ENCODE measurements at regions not wholly inside any gene's neighbourhood (a gene's known extent, or its start where the extent isn't known, plus 50 kb on each side); places are given as distances from the start of the nearest gene placed in this dataset.

DNA sequence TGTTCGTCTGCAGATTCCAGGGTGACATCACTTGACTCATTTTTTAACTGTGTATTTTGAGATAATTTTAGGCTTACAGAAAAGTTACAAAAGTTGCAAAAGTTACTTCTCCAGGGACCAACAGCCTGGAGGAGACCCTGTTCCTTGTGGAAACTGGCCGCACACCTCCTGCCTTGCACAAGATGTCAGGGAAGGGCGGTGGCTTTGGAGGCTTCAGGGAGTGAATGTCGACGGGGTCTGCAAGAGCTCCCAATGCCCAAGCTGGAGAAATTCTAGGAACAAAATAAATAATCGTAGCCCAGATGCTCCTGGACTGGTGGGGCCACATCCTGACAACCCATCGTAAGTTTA lies 62.2 kb upstream of the FAM20C start:
- no TSS peak for BruUV-seq (replicated peaks)
- TF ChIP-seq CTCF (IDR thresholded peaks at IDR 0.05; ENCODE audit: insufficient read depth in 1 of 2, low read depth in 1 of 2, low read length in 1 of 2, severe bottlenecking in 1 of 2, unreplicated experiment in 1 of 2) = no peak
- ChIA-PET POLR2A (no interaction called here), CTCF (no interaction called here)
- H3K9me3 ChIP-seq = no peaks in the 10 kb centered on the region
- DNase-seq = no peak
- no peaks in the 10 kb centered on the region for H3K9me3 Mint-ChIP-seq (ENCODE audit: unreplicated experiment)
- H3K36me3 ChIP-seq (ENCODE audit: control insufficient read depth, insufficient read depth, low read length) = no peaks in the 10 kb centered on the region
- H3K4me1 Mint-ChIP-seq (ENCODE audit: low read depth, unreplicated experiment) = no peaks in the 10 kb centered on the region
- H3K27me3 ChIP-seq (replicated peaks; ENCODE audit: control insufficient read depth, insufficient read depth, low read length) = no peaks in the 10 kb centered on the region
- peaks cover 3% of the 10 kb centered on the region for H3K27me3 Mint-ChIP-seq (ENCODE audit: insufficient read depth, unreplicated experiment)
- H3K27ac Mint-ChIP-seq (ENCODE audit: unreplicated experiment) = no peak overlapping the region
- H3K4me1 ChIP-seq = no peaks in the 10 kb centered on the region
- intact Hi-C loops (cut with micrococcal nuclease; ENCODE audit: unreplicated experiment) = no loop called here
- H3K4me3 Mint-ChIP-seq (ENCODE audit: unreplicated experiment) = no peak overlapping the region
- H3K4me3 ChIP-seq (ENCODE audit: low read depth, low read length) = no peak overlapping the region
- H3K36me3 Mint-ChIP-seq (ENCODE audit: insufficient read depth, unreplicated experiment) = no peaks in the 10 kb centered on the region

- Mint-ChIP-seq H3K4me3 (ENCODE audit: unreplicated experiment) (no peak overlapping the region), H3K4me1 (ENCODE audit: low read depth, unreplicated experiment) (no peaks in the 10 kb centered on the region), H3K27ac (ENCODE audit: unreplicated experiment) (no peak overlapping the region), H3K36me3 (ENCODE audit: insufficient read depth, unreplicated experiment) (no peaks in the 10 kb centered on the region), H3K9me3 (ENCODE audit: unreplicated experiment) (no peaks in the 10 kb centered on the region), H3K27me3 (ENCODE audit: insufficient read depth, unreplicated experiment) (peaks cover 3% of the 10 kb centered on the region)
- Histone ChIP-seq H3K4me1 (no peaks in the 10 kb centered on the region), H3K9me3 (no peaks in the 10 kb centered on the region), H3K27me3 (replicated peaks; ENCODE audit: control insufficient read depth, insufficient read depth, low read length) (no peaks in the 10 kb centered on the region), H3K36me3 (ENCODE audit: control insufficient read depth, insufficient read depth, low read length) (no peaks in the 10 kb centered on the region), H3K4me3 (ENCODE audit: low read depth, low read length) (no peak overlapping the region)
- no TSS peak for BruUV-seq (replicated peaks)
- POLR2A ChIA-PET = no interaction called here
- intact Hi-C loops (cut with micrococcal nuclease; ENCODE audit: unreplicated experiment) = no loop called here
- no peak for TF ChIP-seq CTCF (IDR thresholded peaks at IDR 0.05; ENCODE audit: insufficient read depth in 1 of 2, low read depth in 1 of 2, low read length in 1 of 2, severe bottlenecking in 1 of 2, unreplicated experiment in 1 of 2)
- CTCF ChIA-PET = interaction anchor here (0.6 kb wide), 2 partner anchors 30 to 101 kb away, joined by 3 to 4 read pairs; no protein-coding TSS in a partner anchor
- DNase-seq = no peak
Observed at GRCh38 chr7:130875-131780, 61.2 kb upstream of the FAM20C start.

DNA sequence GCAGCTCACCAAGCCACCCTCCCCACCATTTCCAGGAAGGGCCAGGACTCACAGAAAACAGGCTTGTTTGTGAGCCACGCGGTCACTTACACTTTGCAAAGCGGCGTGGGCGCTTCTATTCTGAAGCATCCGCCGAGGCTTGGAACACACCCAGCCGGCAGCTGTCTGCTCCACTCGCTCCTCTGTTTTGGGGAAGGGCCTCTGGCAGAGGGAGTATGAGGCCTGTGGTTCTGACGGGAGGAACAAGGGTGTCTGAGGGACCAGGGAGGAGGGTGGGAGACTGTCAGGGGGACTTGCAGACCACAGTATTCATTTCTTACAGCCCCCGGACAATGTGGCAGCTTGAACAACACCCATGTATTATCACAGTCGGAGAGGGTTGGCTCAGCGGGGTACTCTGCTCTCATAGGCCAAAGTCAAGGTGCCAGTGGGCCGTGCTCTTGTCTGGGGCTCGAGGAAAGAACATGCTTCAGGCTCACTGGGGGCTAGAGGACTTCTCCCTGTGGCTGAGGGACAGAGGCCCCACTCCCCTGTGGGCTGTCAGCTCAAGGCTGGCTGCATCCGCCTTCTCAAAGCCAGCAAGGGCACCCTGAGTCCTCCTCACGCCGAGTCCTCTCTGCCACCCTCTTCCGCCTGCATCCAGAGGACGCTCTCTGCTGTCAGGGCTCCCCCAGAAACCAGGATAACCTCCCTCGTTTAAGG lies 60.4 kb upstream of the FAM20C start:
- intact Hi-C loops (cut with micrococcal nuclease; ENCODE audit: unreplicated experiment) = no loop called here
- Mint-ChIP-seq H3K4me1 (ENCODE audit: low read depth, unreplicated experiment) (no peaks in the 10 kb centered on the region), H3K4me3 (ENCODE audit: unreplicated experiment) (no peak overlapping the region), H3K27ac (ENCODE audit: unreplicated experiment) (no peak overlapping the region), H3K36me3 (ENCODE audit: insufficient read depth, unreplicated experiment) (no peaks in the 10 kb centered on the region), H3K27me3 (ENCODE audit: insufficient read depth, unreplicated experiment) (peaks cover 3% of the 10 kb centered on the region), H3K9me3 (ENCODE audit: unreplicated experiment) (no peaks in the 10 kb centered on the region)
- no peaks in the 10 kb centered on the region for H3K9me3 ChIP-seq
- no peak overlapping the region for H3K4me3 ChIP-seq (ENCODE audit: low read depth, low read length)
- no peaks in the 10 kb centered on the region for H3K4me1 ChIP-seq
- ChIA-PET POLR2A (no interaction called here), CTCF (no interaction called here)
- no TSS peak for BruUV-seq (replicated peaks)
- no peak for DNase-seq
- H3K36me3 ChIP-seq (ENCODE audit: control insufficient read depth, insufficient read depth, low read length) = no peaks in the 10 kb centered on the region
- TF ChIP-seq CTCF (IDR thresholded peaks at IDR 0.05; ENCODE audit: insufficient read depth in 1 of 2, low read depth in 1 of 2, low read length in 1 of 2, severe bottlenecking in 1 of 2, unreplicated experiment in 1 of 2) = no peak
- H3K27me3 ChIP-seq (replicated peaks; ENCODE audit: control insufficient read depth, insufficient read depth, low read length) = no peaks in the 10 kb centered on the region

All from Caco-2 (cell line).